A673 (cell line): ENCODE measurements at regions not wholly inside any gene's neighbourhood (a gene's known extent, or its start where the extent isn't known, plus 50 kb on each side); places are given as distances from the start of the nearest gene placed in this dataset.

ENCODE experiments used
- BruUV-seq: library from RNA; stranded (reverse); fragments of 400-500 nt; replicated peaks from 2 replicates; lab custom pipeline; 2021; lab: Mats Ljungman, UMichigan
- CTCF ChIA-PET: fragments of 300-600 bp; sonication (Branson Sonifier 250); formaldehyde crosslinking; loops from one replicate; lab custom pipeline; 2022; ENCODE audit warnings: antibody characterized with exemption; lab: Charles Lee
- POLR2A ChIA-PET: fragments of 300-600 bp; sonication (Branson Sonifier 250); formaldehyde crosslinking; loops from one replicate; lab custom pipeline; 2022; ENCODE audit warnings: antibody characterized with exemption; ENCODE audit not compliant: low non-redundant PET; lab: Charles Lee
- DNase-seq: peaks from one replicate; pipeline ENCODE4 v3.0.0-alpha.2; 2015; ENCODE audit warnings: low spot score
- H3K27ac ChIP-seq: fragments of 200-600 bp; sonication (generic); 2 replicates; pipeline ENCODE4 v1.5.1; 2016; ENCODE audit warnings: mixed run types, low read depth, mild to moderate bottlenecking, mixed read lengths, antibody characterized with exemption, low read length; ENCODE audit not compliant: poor library complexity, severe bottlenecking
- H3K27me3 ChIP-seq: fragments of 200-600 bp; sonication (generic); replicated peaks from 2 replicates; pipeline ENCODE4 v1.6.1; 2017; ENCODE audit warnings: mixed run types, low read depth, mild to moderate bottlenecking, mixed read lengths, antibody characterized with exemption, low read length; ENCODE audit not compliant: insufficient read depth, poor library complexity
- H3K36me3 ChIP-seq: fragments of 200-600 bp; sonication (generic); 2 replicates; pipeline ENCODE4 v1.6.1; 2016; ENCODE audit warnings: mixed run types, mild to moderate bottlenecking, mixed read lengths, antibody characterized with exemption, low read length; ENCODE audit not compliant: insufficient read depth, poor library complexity, severe bottlenecking
- H3K4me1 ChIP-seq: fragments of 200-600 bp; sonication (generic); 2 replicates; pipeline ENCODE4 v1.6.1; 2017; ENCODE audit warnings: mixed run types, mild to moderate bottlenecking, mixed read lengths, antibody characterized with exemption, low read length; ENCODE audit not compliant: insufficient read depth, poor library complexity, severe bottlenecking
- H3K4me3 ChIP-seq: fragments of 200-600 bp; sonication (generic); 2 replicates; pipeline ENCODE4 v1.5.1; 2016; ENCODE audit warnings: low read depth, mixed run types, mild to moderate bottlenecking, mixed read lengths, low read length; ENCODE audit not compliant: poor library complexity, severe bottlenecking
- H3K9me3 ChIP-seq: fragments of 200-600 bp; sonication (generic); 2 replicates; pipeline ENCODE4 v1.6.1; 2016; ENCODE audit warnings: mixed run types, low read depth, mild to moderate bottlenecking, mixed read lengths, antibody characterized with exemption, low read length; ENCODE audit not compliant: poor library complexity, severe bottlenecking
- CTCF ChIP-seq: fragments of 300-800, 200-600 bp; sonication (generic); conservative IDR thresholded peaks from 2 replicates; pipeline ENCODE4 v1.5.1; 2017; ENCODE audit warnings: low read depth, mild to moderate bottlenecking, antibody characterized with exemption, low read length, moderate library complexity, mixed read lengths
- EZH2 ChIP-seq: fragments of 200-600 bp; sonication (generic); IDR thresholded peaks from 2 replicates; pipeline ENCODE4 v1.6.1; 2017; ENCODE audit warnings: borderline replicate concordance, low read depth, mild to moderate bottlenecking, mixed read lengths, antibody characterized with exemption, low read length; ENCODE audit not compliant: poor library complexity, severe bottlenecking
- intact Hi-C: fragments of 100-400 bp; cut with micrococcal nuclease; formaldehyde crosslinking; loops from one replicate; pipeline ENCODE4 v1.10.0; 2022; ENCODE audit not compliant: unreplicated experiment

GRCh38 chr2:5089409-5089808, 602.8 kb upstream of the SOX11 start:
- intact Hi-C loops, result no loop called here
- POLR2A ChIA-PET, result no interaction called here
- no TSS peak for BruUV-seq

GRCh38 chr2:5093056-5093455, 599.1 kb upstream of the SOX11 start:
- H3K4me3 ChIP-seq, result no peak overlapping the region
- CTCF ChIA-PET, result interaction anchor here (0.6 kb wide), 1 partner anchor 1442 kb away, joined by 4 read pairs; no protein-coding TSS in a partner anchor
- TF ChIP-seq EZH2 (no peak), CTCF (no peak)

More at GRCh38 chr2:5089409-5089808, 602.8 kb upstream of the SOX11 start:
- H3K36me3 ChIP-seq, result no peaks in the 10 kb centered on the region
- H3K9me3 ChIP-seq, result no peaks in the 10 kb centered on the region
- no peak overlapping the region for H3K4me3 ChIP-seq
- H3K27me3 ChIP-seq, result no peaks in the 10 kb centered on the region
- DNase-seq, result no peak
- no peak for TF ChIP-seq CTCF
- no peak for TF ChIP-seq EZH2
- CTCF ChIA-PET, result no interaction called here
- no peaks in the 10 kb centered on the region for H3K4me1 ChIP-seq
- H3K27ac ChIP-seq, result no peak overlapping the region

GRCh38 chr2:5093518-5093917, 598.7 kb upstream of the SOX11 start:
- CTCF ChIA-PET, result interaction anchor here (0.6 kb wide), 1 partner anchor 1443 kb away, joined by 4 read pairs; no protein-coding TSS in a partner anchor
- H3K4me1 ChIP-seq, result no peaks in the 10 kb centered on the region
- TF ChIP-seq EZH2, result no peak
- no peak for TF ChIP-seq CTCF
- intact Hi-C loops, result no loop called here
- no peak for DNase-seq
- BruUV-seq, result no TSS peak
- H3K4me3 ChIP-seq, result no peak overlapping the region
- H3K27me3 ChIP-seq, result no peaks in the 10 kb centered on the region
- POLR2A ChIA-PET, result no interaction called here
- H3K36me3 ChIP-seq, result no peaks in the 10 kb centered on the region
- no peak overlapping the region for H3K27ac ChIP-seq
- H3K9me3 ChIP-seq, result no peaks in the 10 kb centered on the region

More at GRCh38 chr2:5093056-5093455, 599.1 kb upstream of the SOX11 start:
- no peaks in the 10 kb centered on the region for H3K36me3 ChIP-seq
- intact Hi-C loops, result no loop called here
- no peak overlapping the region for H3K27ac ChIP-seq
- H3K9me3 ChIP-seq, result no peaks in the 10 kb centered on the region
- DNase-seq, result no peak
- H3K27me3 ChIP-seq, result no peaks in the 10 kb centered on the region
- POLR2A ChIA-PET, result no interaction called here
- BruUV-seq, result no TSS peak
- H3K4me1 ChIP-seq, result no peaks in the 10 kb centered on the region
